Caco-2 (cell line): ENCODE measurements at regions not wholly inside any gene's neighbourhood (a gene's known extent, or its start where the extent isn't known, plus 50 kb on each side); places are given as distances from the start of the nearest gene placed in this dataset.

Experiments
- BruUV-seq: library from RNA; stranded (reverse); fragments of 400-500 nt; replicated peaks from 2 replicates; lab custom pipeline; 2021; lab: Mats Ljungman, UMichigan
- CTCF ChIA-PET: fragments of 300-600 bp; sonication (Branson Sonifier 250); formaldehyde crosslinking; loops from one replicate; lab custom pipeline; 2022; ENCODE audit warnings: antibody characterized with exemption; lab: Charles Lee
- POLR2A ChIA-PET: fragments of 300-600 bp; sonication (Branson Sonifier 250); formaldehyde crosslinking; loops from one replicate; lab custom pipeline; 2022; ENCODE audit warnings: antibody characterized with exemption; lab: Charles Lee
- DNase-seq, 2 experiments: peaks; one replicate each; pipeline versions ENCODE4 v3.0.0 to v3.0.0-alpha.2; 2020 to 2022
- H3K27me3 ChIP-seq: replicated peaks from 2 replicates; pipeline ENCODE4 v1.6.0; 2011; ENCODE audit warnings: low read length; ENCODE audit not compliant: control insufficient read depth, insufficient read depth
- H3K36me3 ChIP-seq: 2 replicates; pipeline ENCODE4 v1.5.1; 2011; ENCODE audit warnings: low read length; ENCODE audit not compliant: control insufficient read depth, insufficient read depth
- H3K4me1 ChIP-seq: fragments of 250-450 bp; sonication (Bioruptor Pico); 2 replicates; pipeline ENCODE4 v1.5.1; 2020; ENCODE audit warnings: mild to moderate bottlenecking
- H3K4me3 ChIP-seq: 2 replicates; pipeline ENCODE4 v1.5.1; 2011; ENCODE audit warnings: low read depth, mild to moderate bottlenecking, control low read depth, low read length
- H3K9me3 ChIP-seq: fragments of 250-450 bp; sonication (Bioruptor Pico); 2 replicates; pipeline ENCODE4 v1.5.1; 2020; ENCODE audit warnings: mild to moderate bottlenecking, moderate library complexity
- H3K27ac Mint-ChIP-seq: one replicate; pipeline ENCODE4 v1.8.0; 2022; ENCODE audit warnings: mixed read lengths; ENCODE audit not compliant: unreplicated experiment
- H3K27me3 Mint-ChIP-seq: one replicate; pipeline ENCODE4 v1.8.0; 2022; ENCODE audit warnings: mixed read lengths; ENCODE audit not compliant: insufficient read depth, unreplicated experiment
- H3K36me3 Mint-ChIP-seq: one replicate; pipeline ENCODE4 v1.8.0; 2022; ENCODE audit warnings: mild to moderate bottlenecking, mixed read lengths; ENCODE audit not compliant: insufficient read depth, unreplicated experiment
- H3K4me1 Mint-ChIP-seq: one replicate; pipeline ENCODE4 v1.8.0; 2022; ENCODE audit warnings: low read depth, mixed read lengths; ENCODE audit not compliant: unreplicated experiment
- H3K4me3 Mint-ChIP-seq: one replicate; pipeline ENCODE4 v1.8.0; 2022; ENCODE audit warnings: mild to moderate bottlenecking, moderate library complexity, mixed read lengths; ENCODE audit not compliant: unreplicated experiment
- H3K9me3 Mint-ChIP-seq: one replicate; pipeline ENCODE4 v1.8.0; 2022; ENCODE audit warnings: mixed read lengths; ENCODE audit not compliant: unreplicated experiment
- CTCF ChIP-seq, 2 experiments: fragments of 200-600 bp in 1 of 2; IDR thresholded peaks; 1 replicate in 1 of 2; 2 replicates in 1 of 2; pipeline versions ENCODE4 v1.5.1 to v1.8.0; 2011 to 2022; ENCODE audit warnings: antibody characterized with exemption in 1 of 2, control low read depth in 1 of 2, inconsistent platforms in 1 of 2, low read depth in 1 of 2, low read length in 1 of 2, mild to moderate bottlenecking in 1 of 2, moderate library complexity in 1 of 2; ENCODE audit not compliant: insufficient read depth in 1 of 2, severe bottlenecking in 1 of 2, unreplicated experiment in 1 of 2
- intact Hi-C: fragments of 100-400 bp; cut with micrococcal nuclease; formaldehyde crosslinking; loops from one replicate; pipeline ENCODE4 v1.10.0; 2022; ENCODE audit not compliant: unreplicated experiment

DNA sequence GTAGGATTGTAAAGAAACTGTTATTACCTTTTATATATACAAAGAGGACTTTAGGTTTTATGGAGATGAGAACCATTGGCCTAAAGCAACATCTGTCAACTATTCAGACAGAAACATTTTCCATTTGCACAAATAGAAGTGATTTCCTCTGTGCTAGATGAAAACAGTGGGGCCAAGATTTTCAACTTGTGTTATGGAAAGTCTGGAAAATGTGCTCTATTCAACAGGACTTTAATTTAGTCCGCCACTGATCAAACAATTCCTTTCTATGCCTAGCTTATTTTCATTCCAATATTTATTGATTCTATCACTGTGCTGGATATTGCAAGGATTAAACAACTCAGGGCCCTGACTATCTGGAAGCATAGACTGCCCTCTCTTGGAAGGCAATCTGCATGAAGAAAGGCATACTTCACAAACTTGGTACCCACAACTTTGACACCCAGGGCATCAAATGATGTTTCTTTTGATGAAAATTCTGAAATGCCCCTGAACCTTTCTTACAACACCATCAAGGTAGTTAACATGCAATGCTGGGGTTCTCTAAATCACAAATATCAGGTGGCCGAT is 126.6 kb upstream of the HMHB1 start:
- no peaks in the 10 kb centered on the region for H3K36me3 Mint-ChIP-seq
- H3K4me1 Mint-ChIP-seq = peaks cover 32% of the 10 kb centered on the region
- ChIA-PET POLR2A (no interaction called here), CTCF (no interaction called here)
- intact Hi-C loops = no loop called here
- Histone ChIP-seq H3K36me3 (no peaks in the 10 kb centered on the region), H3K27me3 (no peaks in the 10 kb centered on the region), H3K4me1 (peaks cover 32% of the 10 kb centered on the region), H3K9me3 (0 out of 2 replicates have a peak, but pooled peaks cover 2% of the 10 kb centered on the region), H3K4me3 (no peak overlapping the region)
- H3K27ac Mint-ChIP-seq = no peak overlapping the region
- TF ChIP-seq CTCF (IDR thresholded peaks at IDR 0.05; ENCODE audit: insufficient read depth in 1 of 2, low read depth in 1 of 2, low read length in 1 of 2, severe bottlenecking in 1 of 2, unreplicated experiment in 1 of 2) = peak in 1 of 2 experiments; percentile 8
- no peaks in the 10 kb centered on the region for H3K27me3 Mint-ChIP-seq
- no TSS peak for BruUV-seq
- no peak for DNase-seq
- H3K9me3 Mint-ChIP-seq = peaks cover 16% of the 10 kb centered on the region
- no peak overlapping the region for H3K4me3 Mint-ChIP-seq

- Mint-ChIP-seq H3K27me3 (no peaks in the 10 kb centered on the region), H3K27ac (peak overlapping the region; percentile 84), H3K4me3 (no peak overlapping the region), H3K4me1 (peaks cover 32% of the 10 kb centered on the region), H3K36me3 (no peaks in the 10 kb centered on the region), H3K9me3 (peaks cover 14% of the 10 kb centered on the region)
- Histone ChIP-seq H3K4me3 (no peak overlapping the region), H3K9me3 (no peaks in the 10 kb centered on the region), H3K4me1 (peaks cover 39% of the 10 kb centered on the region), H3K36me3 (no peaks in the 10 kb centered on the region), H3K27me3 (no peaks in the 10 kb centered on the region)
- ChIA-PET CTCF (no interaction called here), POLR2A (interaction anchor here (0.5 kb wide), 1 partner anchor 1760 kb away, joined by 4 read pairs; the partner anchor contains the start of gene DELE1)
- peak; percentile 48 to 55 for DNase-seq
- no TSS peak for BruUV-seq
- TF ChIP-seq CTCF (IDR thresholded peaks at IDR 0.05; ENCODE audit: insufficient read depth in 1 of 2, low read depth in 1 of 2, low read length in 1 of 2, severe bottlenecking in 1 of 2, unreplicated experiment in 1 of 2) = no peak
- intact Hi-C loops = loop anchor here (1.0 to 5.0 kb wide), 3 partner anchors 24 to 281 kb away; partner anchors contain the start of gene NR3C1
These were observed 128.5 kb upstream of the HMHB1 start for GRCh38 chr5:143683459-143683858.

DNA sequence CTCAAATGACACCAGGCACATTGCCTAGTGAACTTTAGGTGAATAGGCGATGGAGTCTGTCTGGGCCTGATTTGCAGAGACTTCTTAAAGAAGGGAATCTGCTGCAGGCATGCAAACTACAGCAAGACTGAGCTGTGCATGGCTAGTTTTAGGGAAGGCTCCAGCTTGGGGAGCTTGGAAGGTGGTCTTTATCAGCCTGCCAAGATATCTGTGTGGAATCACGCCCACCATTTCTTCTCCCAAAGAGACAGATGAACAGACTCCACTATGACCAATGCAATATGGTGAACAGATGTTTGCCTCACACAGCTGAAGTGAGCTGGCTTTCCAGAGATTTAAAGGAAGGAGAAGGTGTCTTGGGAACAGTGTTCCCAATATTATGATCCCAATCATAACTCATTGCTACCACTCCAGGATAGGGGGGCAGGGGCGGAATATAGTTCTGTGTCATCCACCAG is 129.0 kb upstream of the HMHB1 start:
- no TSS peak for BruUV-seq
- Mint-ChIP-seq H3K4me1 (peaks cover 32% of the 10 kb centered on the region), H3K4me3 (no peak overlapping the region), H3K9me3 (peaks cover 16% of the 10 kb centered on the region), H3K27ac (peak overlapping the region; percentile 84), H3K27me3 (no peaks in the 10 kb centered on the region), H3K36me3 (no peaks in the 10 kb centered on the region)
- no peak for DNase-seq
- H3K36me3 ChIP-seq = no peaks in the 10 kb centered on the region
- H3K4me1 ChIP-seq = peaks cover 39% of the 10 kb centered on the region
- POLR2A ChIA-PET = interaction anchor here (0.5 kb wide), 1 partner anchor 1760 kb away, joined by 4 read pairs; the partner anchor contains the start of gene DELE1
- H3K27me3 ChIP-seq = no peaks in the 10 kb centered on the region
- no peaks in the 10 kb centered on the region for H3K9me3 ChIP-seq
- no peak for TF ChIP-seq CTCF (IDR thresholded peaks at IDR 0.05; ENCODE audit: insufficient read depth in 1 of 2, low read depth in 1 of 2, low read length in 1 of 2, severe bottlenecking in 1 of 2, unreplicated experiment in 1 of 2)
- intact Hi-C loops = loop anchor here (1.0 to 5.0 kb wide), 3 partner anchors 24 to 281 kb away; partner anchors contain the start of gene NR3C1
- CTCF ChIA-PET = no interaction called here
- no peak overlapping the region for H3K4me3 ChIP-seq
